Activated gamma-delta T cell treated with anti-CD3 and anti-CD28 coated beads, Interleukin-2, amount 50 U/mL, for 16 hours (primary cell): ENCODE measurements at regions not wholly inside any gene's neighbourhood (a gene's known extent, or its start where the extent isn't known, plus 50 kb on each side); places are given as distances from the start of the nearest gene placed in this dataset.

Source experiments
- DNase-seq: peaks from one replicate; pipeline ENCODE4 v3.0.0-alpha.2; 2020; ENCODE audit warnings: low read depth

- DNase-seq = no peak
Observed at GRCh38 chr3:187931101-187931500, 185.8 kb upstream of the BCL6 start.

DNA sequence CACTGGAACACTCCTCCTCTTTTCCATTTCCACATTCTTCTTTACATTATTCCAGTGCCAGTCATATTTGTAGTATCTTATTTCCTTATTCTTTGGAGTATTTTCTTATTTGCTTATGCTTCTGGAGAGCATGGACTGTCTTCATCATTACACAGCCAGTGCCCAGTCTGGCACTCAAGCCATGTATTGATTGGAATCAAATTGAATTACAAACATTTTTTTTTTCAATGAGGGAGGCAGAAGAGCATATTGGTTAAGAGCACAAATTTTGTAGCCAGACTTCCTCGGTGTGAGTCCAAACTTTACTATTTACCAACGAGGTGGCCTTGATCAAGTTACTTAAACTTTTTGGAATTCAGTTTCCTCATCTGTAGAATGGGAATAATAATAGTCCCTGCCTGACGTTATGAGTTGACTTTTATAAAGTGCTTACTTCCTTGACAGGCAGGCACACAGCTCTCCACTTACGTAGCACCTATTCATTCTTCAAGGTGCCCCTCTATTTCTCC is 186.6 kb upstream of the BCL6 start:
- no peak for DNase-seq

GRCh38 chr3:187932530-187932929 is 187.3 kb upstream of the BCL6 start:
- no peak for DNase-seq

GRCh38 chr3:187935623-187936156 is 190.4 kb upstream of the BCL6 start:
- DNase-seq = no peak

- DNase-seq = no peak
Observed at GRCh38 chr3:187936676-187937075, 191.4 kb upstream of the BCL6 start.

- no peak for DNase-seq
Observed at GRCh38 chr3:187939891-187940290, 194.6 kb upstream of the BCL6 start.

DNA sequence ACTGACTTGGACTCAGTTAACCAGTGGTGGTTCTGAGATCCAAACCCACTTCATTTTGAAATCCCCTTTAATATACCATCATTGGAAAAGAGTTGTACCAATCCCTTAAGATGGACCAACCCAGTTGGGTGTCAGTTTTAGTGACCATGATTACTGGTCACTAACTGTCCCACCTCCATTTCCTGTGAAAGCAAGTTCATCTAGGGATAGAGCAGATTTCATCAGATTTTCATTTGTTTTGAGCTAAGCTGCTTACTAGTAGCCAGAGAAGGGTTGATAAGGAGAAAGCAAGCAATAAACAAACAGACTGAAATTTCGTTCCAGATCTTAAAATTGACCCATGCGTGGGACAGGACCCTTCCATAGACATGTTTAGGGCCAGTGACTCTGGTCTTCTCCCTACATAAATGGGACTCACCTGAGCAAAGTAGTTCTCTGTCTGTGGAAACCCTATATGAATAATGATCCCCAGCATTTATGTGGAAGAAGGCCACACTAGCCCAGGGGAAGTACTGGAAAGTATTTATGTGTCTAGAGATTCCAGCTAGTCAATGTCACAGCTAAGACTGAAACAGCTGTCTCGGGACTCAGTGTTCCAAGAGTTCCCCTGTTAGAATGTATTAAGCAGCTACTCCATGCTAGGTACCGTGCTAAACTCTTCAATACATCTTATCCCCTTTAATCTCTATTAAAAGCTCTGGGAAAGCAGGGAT is 196.0 kb upstream of the BCL6 start:
- DNase-seq = no peak

- DNase-seq = no peak
Observed at GRCh38 chr3:187941848-187942194, 196.6 kb upstream of the BCL6 start.

DNA sequence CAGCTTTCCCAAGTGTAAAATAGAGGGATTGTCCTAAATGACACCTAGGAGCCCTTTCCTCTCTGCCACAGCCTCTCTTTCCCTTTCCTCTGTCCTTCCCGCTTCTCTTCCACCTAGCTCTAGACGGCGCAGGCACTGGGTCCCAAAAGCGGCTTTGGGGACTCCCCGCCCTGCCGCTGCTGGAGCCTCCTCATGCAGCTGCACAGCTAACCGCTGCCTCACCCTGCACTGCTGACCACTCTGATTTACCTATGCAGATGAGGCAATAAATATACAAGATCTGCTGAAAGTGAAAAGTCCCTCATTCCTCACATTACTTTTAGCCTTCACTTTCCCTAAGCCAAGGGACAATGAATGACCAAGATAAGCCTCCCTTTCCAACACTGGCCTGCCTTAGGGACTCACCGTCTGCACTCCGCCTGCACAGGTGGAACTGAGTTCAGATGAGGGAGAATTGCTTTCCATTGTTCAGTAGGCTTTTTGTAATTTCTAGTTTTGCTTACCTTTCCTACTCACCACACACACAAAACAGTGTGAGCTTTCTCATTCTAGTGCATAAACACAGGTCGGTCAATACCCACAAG is 197.5 kb upstream of the BCL6 start:
- no peak for DNase-seq

GRCh38 chr3:187943677-187944389 is 198.6 kb upstream of the BCL6 start:
- no peak for DNase-seq

GRCh38 chr3:187944390-187945179 is 199.3 kb upstream of the BCL6 start:
- DNase-seq = no peak

- DNase-seq = no peak
Observed at GRCh38 chr3:187945374-187945773, 200.1 kb upstream of the BCL6 start.

DNA sequence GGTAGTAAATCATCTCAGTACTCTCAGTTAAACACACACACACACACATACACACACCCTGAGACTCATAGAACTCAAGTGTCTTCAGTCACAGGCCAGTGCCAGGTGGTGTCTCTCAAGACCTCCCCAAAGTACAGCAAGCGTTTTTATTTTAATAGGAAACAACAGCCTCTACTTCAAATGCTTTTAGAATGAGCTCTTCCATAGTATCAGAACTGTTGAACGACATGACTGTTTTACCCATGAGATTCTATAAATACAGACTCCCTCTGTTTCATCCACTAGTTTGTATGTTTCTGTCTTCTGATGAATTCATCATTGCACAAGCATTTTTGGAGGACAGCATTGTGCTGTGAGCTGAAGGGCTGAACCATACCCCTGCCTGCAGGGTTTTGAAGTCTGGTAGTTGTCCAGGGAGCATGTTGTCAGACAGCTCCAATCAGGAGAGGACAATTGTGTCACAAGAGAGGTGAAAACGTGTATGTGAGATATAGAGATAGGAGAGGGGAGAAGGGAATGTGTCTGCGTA is 201.0 kb upstream of the BCL6 start:
- DNase-seq = no peak

DNA sequence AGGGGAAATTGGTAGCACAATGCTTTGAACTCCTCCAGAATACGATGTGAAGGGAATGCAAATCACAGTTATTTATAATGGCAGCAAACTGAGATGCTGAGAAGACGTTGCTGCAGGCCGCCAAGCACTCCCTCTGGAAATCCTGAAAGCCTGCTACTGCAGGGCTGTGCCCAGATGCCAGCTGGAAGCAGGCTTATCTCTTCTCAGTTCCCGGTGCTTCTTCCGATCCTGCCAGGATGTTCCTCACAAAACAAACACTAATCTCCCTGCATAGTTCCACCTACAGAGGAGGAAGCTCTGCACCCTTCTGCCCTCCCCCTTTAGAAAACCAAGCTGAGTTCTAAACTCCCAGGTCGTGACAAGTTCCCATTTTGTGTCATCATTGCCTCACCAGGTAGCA is 201.7 kb upstream of the BCL6 start:
- no peak for DNase-seq

- no peak for DNase-seq
Observed at GRCh38 chr3:187947927-187948682, 202.8 kb upstream of the BCL6 start.

DNA sequence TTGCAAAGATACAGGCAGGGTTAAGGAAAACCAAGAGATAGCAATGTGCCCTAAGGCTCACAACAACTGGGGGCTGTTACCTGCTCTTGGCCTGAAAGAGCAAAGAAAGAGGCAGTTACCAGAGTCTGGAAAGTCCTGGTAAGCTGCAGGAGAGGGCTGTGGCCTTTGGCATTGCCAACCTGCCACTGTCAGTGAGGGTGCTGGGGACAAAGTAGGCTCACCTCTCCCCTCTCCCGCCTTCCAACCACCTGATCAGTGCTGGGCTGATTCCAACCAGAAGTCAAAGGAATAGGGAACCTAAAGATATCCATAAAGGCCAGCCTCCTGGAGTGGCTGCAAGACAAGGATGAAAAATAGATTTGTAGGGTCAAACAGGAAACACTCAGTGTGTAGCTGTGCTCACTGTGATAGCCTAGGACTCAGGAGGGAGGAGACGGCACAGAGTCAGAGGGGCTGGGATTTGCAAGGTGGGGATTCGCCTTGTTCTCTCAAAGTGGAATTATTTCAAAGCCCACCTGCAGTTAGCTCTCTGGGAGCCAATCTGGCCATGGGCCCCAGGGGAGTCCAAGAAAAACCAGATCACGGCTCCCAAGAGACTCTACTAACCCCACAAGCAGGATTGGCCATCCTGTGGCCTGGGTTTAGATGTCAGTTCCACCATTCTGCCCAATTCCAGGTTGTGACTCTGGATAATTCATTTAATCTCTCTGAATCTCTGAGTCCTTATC is 204.0 kb upstream of the BCL6 start:
- DNase-seq = no peak

DNA sequence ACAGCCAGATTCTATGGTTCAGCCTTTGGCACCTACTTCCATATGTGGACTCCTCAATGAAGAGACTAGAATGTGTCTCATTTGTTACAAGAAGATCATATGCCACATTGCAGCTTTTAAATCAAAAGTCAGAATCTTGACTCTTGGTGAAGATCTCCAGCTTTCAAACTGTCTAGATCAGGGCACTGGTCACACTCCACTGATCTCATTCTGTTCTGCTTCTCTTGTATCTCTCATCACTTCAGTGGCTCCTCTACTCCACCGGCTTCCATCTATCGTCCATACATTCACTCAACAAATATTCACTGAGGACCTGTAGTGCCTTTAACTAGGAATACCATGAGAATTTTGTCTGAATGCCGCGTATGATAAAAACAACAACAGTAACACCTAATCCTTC is 203.3 kb upstream of the LPP start:
- no peak for DNase-seq

DNA sequence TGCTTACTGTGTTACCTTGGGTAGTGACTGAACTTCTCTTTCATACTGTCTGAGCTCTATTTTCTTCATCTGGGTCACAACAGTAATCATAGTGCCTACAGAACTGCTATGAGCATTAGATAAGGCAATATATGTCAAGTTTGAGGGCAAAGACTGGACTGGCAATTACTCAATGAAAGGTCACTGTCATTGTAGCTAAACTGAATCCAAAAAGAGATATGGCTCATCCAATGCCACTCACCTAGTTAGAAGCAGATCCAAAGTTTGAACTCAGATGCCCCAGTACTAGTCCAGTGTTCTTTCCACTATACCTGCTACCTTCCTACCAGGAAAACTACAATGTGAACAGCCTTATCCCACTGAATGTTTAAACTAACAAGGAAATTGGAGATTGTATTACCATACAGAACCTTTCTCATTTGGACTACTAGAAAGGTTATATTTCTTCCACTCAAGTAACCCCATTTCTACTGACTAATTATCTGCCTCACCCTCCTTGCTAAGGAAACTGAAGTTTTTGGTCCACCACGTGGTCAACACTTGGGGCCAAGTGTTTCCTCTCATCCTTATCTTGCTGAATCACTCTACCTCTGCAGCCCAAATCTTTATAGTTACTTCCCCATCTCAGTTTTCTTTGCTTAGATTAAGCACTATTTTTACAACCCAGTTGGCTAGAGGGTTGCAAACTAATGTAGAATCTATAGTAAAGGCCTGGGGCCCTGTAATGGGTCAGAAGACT is 202.3 kb upstream of the LPP start:
- DNase-seq = no peak

DNA sequence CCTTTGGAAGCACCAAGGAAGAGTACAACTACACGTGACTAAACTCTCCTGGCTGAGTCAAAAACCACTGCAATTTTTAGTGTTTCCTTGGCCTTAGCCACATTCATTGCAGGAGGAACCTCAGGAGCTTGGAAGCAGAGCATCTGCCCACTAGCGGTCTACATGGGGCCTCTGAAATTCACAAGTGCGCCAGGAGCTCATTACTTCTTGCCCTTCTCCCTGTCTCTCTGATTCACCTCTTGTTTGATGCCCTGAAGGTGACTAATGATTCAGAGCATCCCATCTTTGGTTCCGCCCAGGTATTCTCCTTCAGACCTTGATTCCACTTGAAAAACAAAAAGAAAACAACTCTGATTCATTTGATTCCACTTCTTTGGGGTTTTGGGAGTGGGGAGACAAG is 201.1 kb upstream of the LPP start:
- no peak for DNase-seq

GRCh38 chr3:187954516-187954872 is 199.5 kb upstream of the LPP start:
- DNase-seq = no peak
